ENCODE measurements at regions not wholly inside any gene's neighbourhood (a gene's known extent, or its start where the extent isn't known, plus 50 kb on each side); places are given as distances from the start of the nearest gene placed in this dataset.

GRCh38 chrX:121433289-121433688 lies 385.9 kb downstream of the GLUD2 start:
- TF ChIP-seq, protein P1, sequence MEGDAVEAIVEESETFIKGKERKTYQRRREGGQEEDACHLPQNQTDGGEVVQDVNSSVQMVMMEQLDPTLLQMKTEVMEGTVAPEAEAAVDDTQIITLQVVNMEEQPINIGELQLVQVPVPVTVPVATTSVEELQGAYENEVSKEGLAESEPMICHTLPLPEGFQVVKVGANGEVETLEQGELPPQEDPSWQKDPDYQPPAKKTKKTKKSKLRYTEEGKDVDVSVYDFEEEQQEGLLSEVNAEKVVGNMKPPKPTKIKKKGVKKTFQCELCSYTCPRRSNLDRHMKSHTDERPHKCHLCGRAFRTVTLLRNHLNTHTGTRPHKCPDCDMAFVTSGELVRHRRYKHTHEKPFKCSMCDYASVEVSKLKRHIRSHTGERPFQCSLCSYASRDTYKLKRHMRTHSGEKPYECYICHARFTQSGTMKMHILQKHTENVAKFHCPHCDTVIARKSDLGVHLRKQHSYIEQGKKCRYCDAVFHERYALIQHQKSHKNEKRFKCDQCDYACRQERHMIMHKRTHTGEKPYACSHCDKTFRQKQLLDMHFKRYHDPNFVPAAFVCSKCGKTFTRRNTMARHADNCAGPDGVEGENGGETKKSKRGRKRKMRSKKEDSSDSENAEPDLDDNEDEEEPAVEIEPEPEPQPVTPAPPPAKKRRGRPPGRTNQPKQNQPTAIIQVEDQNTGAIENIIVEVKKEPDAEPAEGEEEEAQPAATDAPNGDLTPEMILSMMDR (IDR thresholded peaks at IDR 0.05): no peak
- no peak for TF ChIP-seq POLR2A (IDR thresholded peaks at IDR 0.05)
- TF ChIP-seq EP300 (IDR thresholded peaks at IDR 0.05): no peak

Data from ovary (tissue), 3 donors.